ENCODE measurements at regions not wholly inside any gene's neighbourhood (a gene's known extent, or its start where the extent isn't known, plus 50 kb on each side); places are given as distances from the start of the nearest gene placed in this dataset.

DNA sequence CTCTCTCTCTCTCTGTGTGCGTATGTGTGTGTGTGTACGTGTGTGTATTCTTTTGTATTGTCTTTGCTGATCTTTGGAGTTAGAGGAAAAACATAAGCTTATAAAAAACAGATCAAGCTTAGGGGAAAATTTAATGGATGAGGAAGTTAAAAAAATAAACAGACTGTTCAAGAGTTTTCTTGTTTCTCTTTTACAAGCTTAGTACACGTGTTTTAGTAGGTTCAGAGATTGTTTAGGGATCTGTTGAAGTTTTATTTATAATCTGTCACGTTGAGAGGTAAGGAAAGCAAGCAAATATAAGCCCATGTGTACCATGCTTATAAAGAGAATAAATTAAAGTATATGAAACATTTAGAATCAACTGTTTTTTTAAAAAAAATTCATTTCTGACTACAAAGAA lies 1470.3 kb upstream of the NUDT12 start:
- intact Hi-C loops (cut with micrococcal nuclease) (no loop called here), dilution Hi-C loops (cut with MboI; ENCODE audit: extremely low pct_ligation_motif_present, low sequenced_read_pairs) (no loop called here)
- Histone ChIP-seq H3K9me3 (replicated peaks; ENCODE audit: control insufficient read depth, insufficient read depth, low read length) (no peaks in the 10 kb centered on the region), H3K27me3 (ENCODE audit: control insufficient read depth in 2 of 2, insufficient read depth in 2 of 2, low read length in 2 of 2) (no peaks in the 10 kb centered on the region), H3K9ac (replicated peaks; ENCODE audit: extremely low read depth, insufficient read depth, low read length) (no peak overlapping the region), H3K27ac (ENCODE audit: insufficient read depth, low read depth, low read length) (no peak overlapping the region), H3K4me2 (ENCODE audit: insufficient read depth, low read length) (no peak overlapping the region), H4K20me1 (replicated peaks; ENCODE audit: control insufficient read depth, extremely low read depth, insufficient read depth, low read length) (no peaks in the 10 kb centered on the region), H2AFZ (ENCODE audit: low read depth, low read length) (no peak overlapping the region), H3K79me2 (ENCODE audit: control insufficient read depth, insufficient read depth, low read length) (no peaks in the 10 kb centered on the region), H3K9me1 (replicated peaks; ENCODE audit: control insufficient read depth, extremely low read depth, insufficient read depth, low read length) (no peaks in the 10 kb centered on the region), H3K4me3 (replicated peaks in 1 of 3; ENCODE audit: insufficient read depth in 1 of 3, low read depth in 1 of 3, low read length in 3 of 3) (no peak overlapping the region), H3K36me3 (ENCODE audit: control insufficient read depth in 2 of 2, extremely low read depth in 1 of 2, insufficient read depth in 2 of 2, low read length in 2 of 2) (no peaks in the 10 kb centered on the region), H3K4me1 (ENCODE audit: control insufficient read depth, extremely low read depth, insufficient read depth, low read length) (no peaks in the 10 kb centered on the region)
- DNase-seq (ENCODE audit: low read depth, low spot score) (no peak), FAIRE-seq (no peak)
- ChIA-PET CTCF (no interaction called here), POLR2A (no interaction called here)
- TF ChIP-seq EZH2 (IDR thresholded peaks at IDR 0.05; ENCODE audit: borderline replicate concordance, low read depth, low read length, severe bottlenecking) (no peak), FOS (IDR thresholded peaks at IDR 0.05; ENCODE audit: borderline replicate concordance, insufficient read depth, low read length) (no peak), GATA2 (IDR thresholded peaks at IDR 0.05; ENCODE audit: insufficient read depth, insufficient read length, low read depth, low read length) (no peak), POLR2AphosphoS5 (IDR thresholded peaks at IDR 0.05; ENCODE audit: insufficient read depth, low read depth, low read length) (no peak), POLR2A (IDR thresholded peaks at IDR 0.05; ENCODE audit: low read depth, low read length) (no peak), JUN (IDR thresholded peaks at IDR 0.05; ENCODE audit: borderline replicate concordance, insufficient read depth, insufficient read length, low read depth) (no peak), MYC (IDR thresholded peaks at IDR 0.05; ENCODE audit: low read depth, low read length) (no peak)
- TF ChIP-seq, protein P1, sequence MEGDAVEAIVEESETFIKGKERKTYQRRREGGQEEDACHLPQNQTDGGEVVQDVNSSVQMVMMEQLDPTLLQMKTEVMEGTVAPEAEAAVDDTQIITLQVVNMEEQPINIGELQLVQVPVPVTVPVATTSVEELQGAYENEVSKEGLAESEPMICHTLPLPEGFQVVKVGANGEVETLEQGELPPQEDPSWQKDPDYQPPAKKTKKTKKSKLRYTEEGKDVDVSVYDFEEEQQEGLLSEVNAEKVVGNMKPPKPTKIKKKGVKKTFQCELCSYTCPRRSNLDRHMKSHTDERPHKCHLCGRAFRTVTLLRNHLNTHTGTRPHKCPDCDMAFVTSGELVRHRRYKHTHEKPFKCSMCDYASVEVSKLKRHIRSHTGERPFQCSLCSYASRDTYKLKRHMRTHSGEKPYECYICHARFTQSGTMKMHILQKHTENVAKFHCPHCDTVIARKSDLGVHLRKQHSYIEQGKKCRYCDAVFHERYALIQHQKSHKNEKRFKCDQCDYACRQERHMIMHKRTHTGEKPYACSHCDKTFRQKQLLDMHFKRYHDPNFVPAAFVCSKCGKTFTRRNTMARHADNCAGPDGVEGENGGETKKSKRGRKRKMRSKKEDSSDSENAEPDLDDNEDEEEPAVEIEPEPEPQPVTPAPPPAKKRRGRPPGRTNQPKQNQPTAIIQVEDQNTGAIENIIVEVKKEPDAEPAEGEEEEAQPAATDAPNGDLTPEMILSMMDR (IDR thresholded peaks at IDR 0.05; ENCODE audit: extremely low read depth in 1 of 2, insufficient read depth in 1 of 2, low read depth in 1 of 2, low read length in 2 of 2): no peak
- TF ChIP-seq, protein P2, sequence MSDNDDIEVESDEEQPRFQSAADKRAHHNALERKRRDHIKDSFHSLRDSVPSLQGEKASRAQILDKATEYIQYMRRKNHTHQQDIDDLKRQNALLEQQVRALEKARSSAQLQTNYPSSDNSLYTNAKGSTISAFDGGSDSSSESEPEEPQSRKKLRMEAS (IDR thresholded peaks at IDR 0.05; ENCODE audit: insufficient read depth, insufficient read length): no peak
- no TSS peak for BruUV-seq (replicated peaks)

Data from endothelial cell of umbilical vein (primary cell).